ENCODE measurements at regions not wholly inside any gene's neighbourhood (a gene's known extent, or its start where the extent isn't known, plus 50 kb on each side); places are given as distances from the start of the nearest gene placed in this dataset.

- TF ChIP-seq L3MBTL2 (conservative IDR thresholded peaks at IDR 0.05): no peak
- TF ChIP-seq ZNF384 (IDR thresholded peaks at IDR 0.05): no peak
- TF ChIP-seq TARDBP (IDR thresholded peaks at IDR 0.05): no peak
- no peak for TF ChIP-seq ELF4 (IDR thresholded peaks at IDR 0.05)
These were observed 267.2 kb upstream of the DAB2 start for GRCh38 chr5:39691993-39692392.
